Keratinocyte (primary cell): ENCODE measurements at regions not wholly inside any gene's neighbourhood (a gene's known extent, or its start where the extent isn't known, plus 50 kb on each side); places are given as distances from the start of the nearest gene placed in this dataset.

Experiments used
- EZH2 ChIP-seq: IDR thresholded peaks from one replicate; pipeline ENCODE4 v1.6.1; 2012; ENCODE audit warnings: inconsistent platforms, mild to moderate bottlenecking, low read length, moderate library complexity
- TF ChIP-seq, protein P1 (sequence below), 3 experiments: IDR thresholded peaks in 1 of 3; conservative IDR thresholded peaks in 1 of 3; optimal IDR thresholded peaks in 1 of 3; 2 replicates in 2 of 3; 3 replicates in 1 of 3; pipeline versions ENCODE3 to v1.5.1; 2011; ENCODE audit warnings: low read length in 3 of 3, mild to moderate bottlenecking in 3 of 3, moderate library complexity in 2 of 3, control low read depth in 1 of 3, inconsistent platforms in 1 of 3; ENCODE audit not compliant: insufficient read depth in 2 of 3; ENCODE audit errors: extremely low read depth in 1 of 3

DNA sequence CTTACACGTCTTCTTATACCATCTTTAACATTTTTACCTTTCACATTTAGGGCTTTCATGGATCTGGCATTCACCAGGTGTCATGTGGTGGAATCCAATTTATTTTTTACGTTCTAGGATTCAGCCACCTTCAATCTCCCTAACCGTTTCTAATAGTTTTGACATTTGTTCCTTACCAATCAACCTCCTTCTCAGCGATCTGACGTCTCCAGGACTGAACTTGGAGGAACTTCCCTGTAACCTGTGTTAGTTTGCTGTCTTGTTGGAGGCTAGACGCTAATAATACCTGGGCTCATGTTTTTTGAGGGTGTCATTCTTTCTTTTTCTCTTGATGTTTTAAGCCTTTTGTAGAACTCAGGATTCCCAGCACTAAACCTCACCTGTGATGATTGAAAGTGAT lies 351.6 kb downstream of the THBS2 start:
- no peak for TF ChIP-seq EZH2
- TF ChIP-seq, protein P1, sequence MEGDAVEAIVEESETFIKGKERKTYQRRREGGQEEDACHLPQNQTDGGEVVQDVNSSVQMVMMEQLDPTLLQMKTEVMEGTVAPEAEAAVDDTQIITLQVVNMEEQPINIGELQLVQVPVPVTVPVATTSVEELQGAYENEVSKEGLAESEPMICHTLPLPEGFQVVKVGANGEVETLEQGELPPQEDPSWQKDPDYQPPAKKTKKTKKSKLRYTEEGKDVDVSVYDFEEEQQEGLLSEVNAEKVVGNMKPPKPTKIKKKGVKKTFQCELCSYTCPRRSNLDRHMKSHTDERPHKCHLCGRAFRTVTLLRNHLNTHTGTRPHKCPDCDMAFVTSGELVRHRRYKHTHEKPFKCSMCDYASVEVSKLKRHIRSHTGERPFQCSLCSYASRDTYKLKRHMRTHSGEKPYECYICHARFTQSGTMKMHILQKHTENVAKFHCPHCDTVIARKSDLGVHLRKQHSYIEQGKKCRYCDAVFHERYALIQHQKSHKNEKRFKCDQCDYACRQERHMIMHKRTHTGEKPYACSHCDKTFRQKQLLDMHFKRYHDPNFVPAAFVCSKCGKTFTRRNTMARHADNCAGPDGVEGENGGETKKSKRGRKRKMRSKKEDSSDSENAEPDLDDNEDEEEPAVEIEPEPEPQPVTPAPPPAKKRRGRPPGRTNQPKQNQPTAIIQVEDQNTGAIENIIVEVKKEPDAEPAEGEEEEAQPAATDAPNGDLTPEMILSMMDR (optimal IDR thresholded peaks at IDR 0.05 in 1 of 3, IDR thresholded peaks at IDR 0.05 in 1 of 3, conservative IDR thresholded peaks at IDR 0.05 in 1 of 3; ENCODE audit: extremely low read depth in 1 of 3, insufficient read depth in 2 of 3, low read length in 3 of 3) = no peak
